Activated CD4-positive, alpha-beta T cell treated with anti-CD3 and anti-CD28 coated beads for 4 hours (primary cell): ENCODE measurements at regions not wholly inside any gene's neighbourhood (a gene's known extent, or its start where the extent isn't known, plus 50 kb on each side); places are given as distances from the start of the nearest gene placed in this dataset.
"Not testable (repeated sequence)": the region's sequence is repeated elsewhere in the genome, so short reads cannot be mapped to it uniquely, and the experiment has no call there.

Experiments used
- DNase-seq, 2 donors: peaks; one replicate each; pipeline ENCODE4 v3.0.0-alpha.2; 2020

DNA sequence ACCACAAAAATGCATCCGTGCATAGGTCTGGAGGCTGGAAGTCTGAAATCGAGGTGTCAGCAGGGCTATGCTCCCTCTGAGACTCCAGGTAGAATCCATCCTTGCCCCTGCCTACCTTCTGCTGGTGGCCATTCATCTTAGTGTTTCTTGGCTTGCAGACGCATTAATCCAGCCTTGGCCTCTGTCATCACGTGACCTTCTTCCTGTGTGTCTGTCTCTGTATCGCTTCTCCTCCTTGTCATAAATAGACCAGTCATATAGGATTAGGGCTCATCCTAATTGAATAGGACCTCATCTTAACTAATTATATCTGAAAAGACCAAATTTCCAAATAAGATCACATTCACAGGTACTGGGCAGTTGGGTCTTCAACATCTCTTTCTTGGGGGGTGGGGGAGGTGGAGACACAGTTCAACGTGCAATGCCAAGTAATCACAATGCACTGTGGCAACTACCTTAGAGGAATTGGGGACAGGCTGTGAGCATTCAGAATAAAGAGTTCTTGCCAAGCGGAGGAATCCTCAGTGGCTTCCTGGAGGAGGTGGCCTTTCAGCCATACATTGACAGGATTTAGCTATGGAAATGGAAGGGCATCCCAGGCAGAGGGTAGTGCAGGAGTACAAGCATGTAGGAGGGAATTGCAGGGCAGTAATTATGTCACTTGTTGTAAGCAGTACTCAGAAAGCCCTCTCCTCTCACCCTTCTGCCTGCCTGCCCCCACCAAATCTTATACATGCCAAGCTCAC is 96.2 kb upstream of the SYT13 start:
- DNase-seq = no peak

DNA sequence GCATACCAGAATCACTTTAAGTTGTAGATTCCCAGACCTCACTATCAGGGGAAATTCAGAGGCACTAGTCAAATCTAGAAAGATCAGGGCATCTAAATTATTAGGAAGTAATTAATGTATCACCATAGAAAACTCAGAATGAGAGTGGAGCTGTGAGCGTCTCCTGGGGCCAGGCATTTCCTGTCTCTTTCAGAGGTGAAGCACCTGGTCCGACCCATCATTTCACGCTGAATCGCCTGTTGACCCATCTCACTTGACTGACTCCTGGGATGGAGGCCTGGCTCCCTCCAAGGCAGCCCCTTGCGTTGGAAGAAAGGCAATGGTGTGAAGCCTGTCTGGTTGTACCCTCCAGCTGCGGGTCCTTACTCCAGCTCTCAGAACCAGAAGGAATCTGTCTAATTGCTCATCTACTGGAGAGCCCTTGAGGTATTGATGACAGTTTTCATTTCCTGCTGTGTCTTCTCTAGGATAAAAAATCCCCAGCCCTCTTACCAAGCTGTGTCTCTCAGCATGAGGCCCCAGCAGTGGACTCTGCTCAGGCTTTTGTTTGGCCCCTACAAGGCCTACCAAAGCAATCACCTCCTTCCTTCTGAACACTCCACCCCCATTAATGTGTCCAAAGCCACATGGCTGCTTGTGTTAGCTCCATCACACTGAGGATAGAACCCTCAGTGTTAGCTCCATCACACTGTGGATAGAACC is 93.2 kb upstream of the SYT13 start:
- DNase-seq = no peak

DNA sequence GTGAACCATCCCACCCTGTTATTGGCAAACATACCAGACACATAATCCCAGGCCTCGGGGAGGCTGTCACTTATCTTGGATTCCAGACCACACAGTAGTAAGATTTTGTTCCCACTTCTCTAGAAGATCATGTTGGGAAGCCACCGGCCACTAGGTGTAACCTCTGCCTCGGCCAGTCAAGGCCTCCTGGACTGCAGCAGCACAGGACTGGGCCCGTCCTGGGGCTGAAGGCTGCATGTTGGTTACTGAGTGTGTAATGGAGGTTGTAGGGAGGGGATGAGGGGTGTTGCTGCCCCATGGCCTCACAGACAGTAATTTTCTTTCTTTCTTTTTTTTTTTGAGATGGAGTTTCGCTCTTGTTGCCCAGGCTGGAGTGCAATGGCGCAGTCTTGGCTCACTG is 92.4 kb upstream of the SYT13 start:
- DNase-seq = no peak

DNA sequence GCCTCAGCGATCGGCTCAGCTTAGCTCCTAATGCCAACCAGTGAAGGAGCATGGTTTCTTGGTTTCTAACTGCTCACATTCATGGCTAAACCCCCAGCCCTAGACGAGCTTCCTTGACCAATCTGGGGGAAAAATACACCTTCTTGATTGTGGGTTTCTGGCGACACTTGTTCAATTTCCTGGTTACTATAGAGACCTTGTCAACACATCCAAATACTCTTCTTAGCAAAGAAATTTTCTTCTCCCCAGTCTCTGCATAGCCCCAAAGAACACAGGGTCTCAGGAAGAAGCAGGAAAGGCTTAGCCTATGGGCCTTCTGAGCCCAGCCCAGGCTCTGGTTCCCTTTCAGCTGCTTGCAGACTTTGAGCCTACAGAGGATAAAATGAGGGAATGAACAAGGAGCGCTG is 88.5 kb upstream of the SYT13 start:
- DNase-seq = no peak

DNA sequence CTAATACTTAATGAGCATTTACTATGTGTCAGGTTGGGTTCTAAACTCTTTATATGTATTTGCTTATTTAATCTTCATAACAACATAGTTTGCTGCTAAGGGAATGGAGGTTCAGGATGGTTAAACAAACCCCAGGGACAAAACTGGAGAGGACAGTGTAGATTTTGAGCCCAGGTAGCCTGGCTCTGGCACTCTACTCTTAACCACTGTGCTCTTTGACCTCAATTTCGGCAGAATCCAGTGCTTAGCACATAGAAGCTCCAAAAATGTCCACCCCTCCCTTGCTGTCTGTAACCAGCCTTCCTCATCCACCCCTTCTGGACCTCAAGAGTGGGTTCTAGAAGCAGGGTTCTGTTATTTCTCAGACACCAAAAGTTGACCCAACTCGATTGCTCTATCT is 88.0 kb upstream of the SYT13 start:
- no peak for DNase-seq

DNA sequence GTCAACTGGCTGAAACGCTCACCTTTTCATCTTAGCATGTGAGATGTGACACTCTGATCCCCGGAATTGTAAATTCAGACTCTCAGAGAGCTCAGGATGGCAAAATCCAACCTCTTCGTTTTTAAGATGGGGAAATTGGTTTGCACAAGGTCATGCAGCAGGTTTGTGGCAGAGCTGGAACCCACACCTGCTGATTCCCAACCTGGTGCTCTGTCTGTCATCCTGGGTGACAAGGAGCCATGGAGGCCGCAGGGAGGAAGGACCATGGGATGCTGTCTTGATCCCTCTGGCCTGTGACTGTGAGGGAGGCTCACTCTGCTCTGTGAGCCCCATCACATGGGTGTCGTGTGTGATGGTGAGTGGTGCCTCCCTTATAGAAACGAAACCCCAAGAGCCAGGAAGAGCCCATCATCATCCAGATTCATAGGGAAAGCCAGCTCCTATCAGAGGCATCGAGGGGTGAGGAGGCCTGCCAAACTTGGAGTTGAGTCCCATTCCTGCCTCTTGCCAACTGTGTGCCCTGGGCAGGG is 87.4 kb upstream of the SYT13 start:
- DNase-seq = no peak

DNA sequence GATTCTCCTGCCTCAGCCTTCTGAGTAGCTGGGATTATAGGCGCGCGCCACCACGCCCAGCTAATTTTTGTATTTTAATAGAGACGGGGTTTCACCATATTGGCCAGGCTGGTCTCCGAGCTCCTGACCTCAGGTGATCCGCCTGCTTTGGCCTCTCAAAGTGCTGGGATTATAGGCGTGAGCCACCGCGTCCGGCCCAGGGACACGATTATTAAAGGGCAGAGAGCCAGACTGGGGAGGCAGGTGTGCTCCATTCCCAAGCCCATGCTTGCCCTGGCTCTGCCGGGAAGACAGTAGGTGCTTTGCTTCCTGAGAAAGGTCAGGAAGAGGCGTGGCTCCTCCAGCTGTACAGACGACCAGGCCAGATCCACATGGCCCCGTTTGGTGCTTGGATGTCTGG is 86.3 kb upstream of the SYT13 start:
- DNase-seq = not testable (repeated sequence)

DNA sequence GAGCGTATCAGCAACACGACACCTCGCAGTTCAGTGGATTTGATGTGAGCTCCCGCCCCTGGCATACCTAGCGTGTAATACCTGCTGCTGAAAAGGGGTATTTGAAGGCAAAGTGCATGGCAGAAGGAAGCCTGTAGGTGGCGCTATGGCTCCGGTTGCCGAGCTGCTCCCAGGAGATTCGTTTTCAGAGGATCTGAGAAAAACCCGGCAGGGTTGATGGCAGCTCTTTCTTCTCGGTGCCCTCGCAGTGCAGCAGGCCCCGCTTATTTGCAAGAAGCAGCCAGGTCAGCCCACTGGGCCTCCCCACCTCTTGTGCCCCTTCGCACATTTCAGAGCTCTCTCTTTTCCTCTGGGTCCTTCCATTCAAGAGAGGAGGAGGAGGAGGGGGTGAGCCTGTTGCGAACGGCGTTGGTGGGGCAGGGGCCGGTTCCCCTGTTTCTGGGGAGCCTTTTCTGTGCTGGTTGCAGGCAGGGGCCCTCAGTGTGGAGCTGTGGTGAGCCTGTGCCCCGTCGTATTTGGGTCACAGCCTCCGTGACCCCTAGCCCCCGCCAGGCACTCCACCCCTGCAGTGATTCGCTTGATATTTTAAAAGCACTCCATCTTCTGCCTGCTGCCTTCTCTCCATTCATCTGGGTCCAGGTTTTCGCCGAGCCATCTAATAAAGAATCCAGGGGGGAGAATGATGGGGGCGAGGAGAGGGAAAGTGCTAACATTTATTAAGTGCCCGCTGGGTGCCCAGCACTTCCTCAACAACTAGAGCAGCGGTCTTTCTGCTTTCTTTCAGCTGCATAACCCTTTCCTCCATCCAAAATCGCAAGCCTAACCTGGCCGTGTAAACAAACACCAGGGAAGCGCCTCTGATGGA is 85.3 kb upstream of the SYT13 start:
- DNase-seq = peak; percentile 31 to 57

DNA sequence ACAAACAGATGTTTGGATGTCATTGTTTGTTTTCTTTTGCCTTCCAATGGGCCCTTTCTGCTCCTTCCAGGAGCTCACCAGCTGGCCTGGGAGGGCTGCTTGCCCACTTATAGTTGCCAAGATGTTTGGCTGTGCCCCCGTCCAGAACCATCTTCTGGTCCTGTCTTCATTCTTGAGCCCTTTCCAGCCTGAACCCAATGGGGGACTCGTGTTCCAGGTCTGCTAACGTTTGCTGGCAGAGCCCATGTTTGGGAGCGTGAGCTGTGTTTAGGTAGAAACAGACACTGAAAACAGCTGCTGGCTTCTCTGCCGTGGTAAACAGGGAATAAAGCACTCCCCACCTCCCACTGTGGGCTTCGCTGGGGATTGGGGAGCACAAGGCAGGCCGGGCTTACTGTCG is 83.2 kb upstream of the SYT13 start:
- no peak for DNase-seq

DNA sequence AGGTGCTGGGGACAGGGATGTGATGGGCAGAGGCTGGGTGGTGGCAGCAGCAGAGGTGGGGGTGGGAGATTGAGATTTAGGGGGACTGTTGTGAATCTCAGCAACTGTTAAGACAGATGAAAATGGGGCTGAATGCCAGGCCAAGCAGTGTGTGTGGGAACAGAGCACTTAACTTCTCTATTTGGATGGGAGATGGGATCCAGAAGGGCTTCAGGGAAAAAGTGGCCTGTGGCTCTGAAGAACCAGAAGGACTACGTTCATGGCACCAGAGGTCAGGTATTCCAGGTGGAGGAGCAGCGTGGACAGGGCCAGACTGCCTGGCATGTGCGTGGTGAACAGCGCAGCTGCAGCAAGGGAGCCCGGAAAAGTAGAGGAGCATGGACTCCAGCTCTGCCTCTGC is 82.6 kb upstream of the SYT13 start:
- DNase-seq = no peak

DNA sequence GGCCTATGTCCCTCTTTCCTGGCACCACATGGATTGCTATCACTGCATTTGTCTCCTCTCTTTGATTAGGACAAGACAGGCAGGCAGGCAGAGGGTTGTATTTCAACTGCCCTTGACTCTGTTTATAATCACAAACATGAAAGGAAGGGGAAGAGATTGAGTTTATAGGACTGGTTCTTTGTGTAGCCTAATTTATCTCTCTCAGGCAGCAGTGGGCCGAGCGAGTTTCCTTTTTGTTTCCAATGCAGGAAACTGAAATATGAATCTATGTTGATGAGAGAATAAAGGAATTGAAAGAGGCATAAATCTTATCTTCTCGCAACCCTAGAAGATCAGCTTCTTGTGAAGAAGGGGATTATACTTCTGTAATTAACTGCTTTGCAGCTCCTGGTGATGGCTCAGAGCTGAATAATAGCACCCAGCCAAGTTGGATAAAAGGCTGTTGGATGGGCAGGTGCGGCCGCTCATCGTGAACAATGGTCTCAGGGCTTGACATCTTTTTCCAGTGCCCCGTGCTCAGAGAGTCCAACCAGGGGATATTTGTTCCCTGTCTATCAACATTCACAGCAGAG is 80.6 kb upstream of the SYT13 start:
- DNase-seq = no peak

DNA sequence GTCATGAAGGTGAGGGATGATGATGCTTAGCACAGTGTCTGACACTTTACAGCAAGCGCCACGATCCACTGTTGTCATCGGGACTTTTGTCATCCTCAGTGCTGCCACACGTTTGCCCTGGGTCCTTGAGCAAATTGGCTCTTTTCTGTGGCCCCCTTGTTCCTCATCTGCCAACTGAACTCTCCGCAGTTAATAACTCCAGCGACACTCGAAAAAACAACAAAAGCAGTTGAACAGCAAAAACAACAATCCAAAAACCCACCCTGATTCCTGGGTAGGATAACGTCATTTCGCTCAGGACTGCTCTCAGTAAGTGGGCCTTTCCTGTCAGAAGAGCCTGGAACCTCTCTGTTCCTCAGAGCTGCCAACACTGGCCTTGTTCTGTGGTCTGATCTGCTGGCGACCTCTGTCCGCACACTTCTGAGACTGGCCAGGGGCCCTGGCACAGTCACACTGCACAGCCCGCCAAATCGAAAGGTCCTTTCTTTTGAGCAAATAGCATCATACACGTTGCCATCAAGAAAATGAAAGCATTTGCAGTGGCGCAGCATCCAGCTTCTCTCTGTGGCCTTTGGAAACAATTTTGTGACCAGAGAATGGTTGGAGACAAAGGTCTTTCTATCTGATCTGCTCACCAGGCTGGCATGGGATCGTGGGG is 79.9 kb upstream of the SYT13 start:
- DNase-seq = no peak

DNA sequence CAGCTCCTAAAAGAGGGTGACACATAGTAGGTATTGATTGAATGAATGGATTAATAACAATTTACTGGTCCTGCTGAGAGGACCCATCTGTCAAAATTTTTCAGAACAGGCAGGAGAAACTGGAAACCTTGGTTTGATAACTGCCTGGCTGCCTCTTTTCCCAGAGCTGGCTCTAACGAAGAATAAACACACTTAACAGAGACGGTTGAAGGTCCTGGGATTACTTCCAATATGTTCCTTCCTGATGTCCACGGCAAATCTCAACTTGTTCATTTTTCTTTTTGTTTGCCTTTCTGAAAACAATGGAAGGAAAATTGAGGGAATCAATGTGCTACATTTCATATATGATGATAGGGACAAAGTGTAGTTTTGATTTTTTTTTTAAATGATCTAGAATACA is 76.5 kb upstream of the SYT13 start:
- DNase-seq = no peak

DNA sequence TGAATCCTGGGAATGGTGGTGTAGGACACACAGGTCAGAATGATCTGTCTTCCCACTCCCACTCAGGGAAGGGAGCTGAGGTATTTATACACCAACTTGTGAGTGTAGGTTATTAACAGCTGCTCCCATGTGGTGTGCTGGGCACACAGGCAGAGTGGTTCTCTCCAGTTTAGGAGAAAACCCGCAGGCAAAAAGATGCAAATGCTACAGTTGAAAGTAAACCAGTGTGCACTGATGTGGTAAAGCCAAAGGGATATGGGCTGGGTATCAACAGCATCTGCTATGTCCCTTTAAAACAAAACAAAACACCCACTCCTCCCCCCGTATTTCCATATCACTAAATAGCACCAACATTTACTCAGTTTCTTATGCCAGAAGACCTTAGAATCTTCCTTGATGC is 75.4 kb upstream of the SYT13 start:
- DNase-seq = no peak

DNA sequence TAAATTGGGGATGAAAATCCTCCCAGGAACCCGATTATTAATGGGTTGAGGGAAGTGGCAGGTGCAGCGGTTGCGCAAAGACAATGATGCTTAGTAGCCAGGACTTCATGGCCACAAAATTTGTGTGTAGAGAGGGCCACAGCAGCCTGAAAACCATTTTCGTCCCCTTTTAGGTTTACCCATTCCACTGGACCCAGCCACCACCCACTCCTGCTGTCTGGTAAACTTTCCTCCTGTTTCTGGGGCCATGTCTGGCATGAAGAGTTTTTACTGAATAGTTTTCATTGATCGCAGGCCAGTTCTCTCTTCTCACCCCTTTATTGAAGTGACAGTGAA is 69.5 kb upstream of the SYT13 start:
- DNase-seq = peak in 1 of 2 donors; percentile 8

DNA sequence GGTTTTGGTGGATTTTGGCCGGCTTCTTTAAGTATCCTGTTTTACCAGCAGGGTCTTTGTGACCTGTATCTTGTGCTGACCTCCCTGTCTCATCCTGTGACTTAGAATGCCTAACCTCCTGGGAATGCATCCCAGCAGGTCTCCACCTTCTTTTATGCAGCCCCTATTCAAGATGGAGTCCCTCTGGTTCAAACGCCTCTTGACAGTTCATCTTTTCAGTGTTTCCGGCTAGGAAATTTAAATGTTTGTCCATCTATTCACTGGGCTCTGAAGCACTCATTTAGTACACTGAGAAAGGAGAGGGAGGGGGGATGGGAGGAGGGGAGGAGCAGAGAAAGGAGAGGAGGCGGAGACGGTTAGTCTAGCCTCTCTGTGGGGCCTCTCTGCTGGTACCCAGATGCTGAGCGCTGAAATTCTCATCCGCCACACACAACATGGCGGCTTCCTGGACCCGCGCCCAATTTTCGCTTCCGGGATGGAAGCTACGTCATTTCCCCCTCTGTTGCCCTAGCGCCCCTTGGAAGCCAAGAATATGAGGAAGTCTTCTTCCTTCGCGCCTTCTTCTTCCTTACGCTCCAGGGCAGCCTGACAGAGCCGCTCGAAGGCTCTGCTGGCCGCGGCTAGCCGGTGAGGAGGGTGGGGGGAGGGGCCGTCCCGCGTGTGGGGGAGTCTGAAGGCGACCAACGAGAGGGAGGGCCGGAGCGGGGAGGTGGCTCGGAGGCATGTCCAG is 69.0 kb upstream of the SYT13 start:
- DNase-seq = peak; percentile 82 to 89

DNA sequence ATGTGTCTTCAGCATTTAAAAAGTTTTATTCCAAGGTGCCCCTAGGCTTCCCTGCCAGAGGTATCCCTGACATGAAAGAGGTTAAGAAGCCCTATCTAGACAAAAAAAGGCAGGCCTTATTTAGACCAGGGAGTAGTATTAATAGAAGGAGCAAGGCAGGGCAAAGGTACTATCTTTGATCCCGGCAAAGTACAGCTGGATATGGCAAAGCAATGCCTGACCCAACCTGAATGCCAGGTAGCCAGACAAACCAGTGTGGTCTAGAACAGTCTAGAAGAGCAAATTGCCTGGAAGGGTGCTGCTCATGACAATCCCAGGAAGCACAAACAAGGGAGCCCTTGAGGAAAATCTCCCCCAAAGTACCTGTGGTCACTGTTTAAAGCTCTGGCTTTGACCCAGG is 62.6 kb upstream of the SYT13 start:
- DNase-seq = no peak

DNA sequence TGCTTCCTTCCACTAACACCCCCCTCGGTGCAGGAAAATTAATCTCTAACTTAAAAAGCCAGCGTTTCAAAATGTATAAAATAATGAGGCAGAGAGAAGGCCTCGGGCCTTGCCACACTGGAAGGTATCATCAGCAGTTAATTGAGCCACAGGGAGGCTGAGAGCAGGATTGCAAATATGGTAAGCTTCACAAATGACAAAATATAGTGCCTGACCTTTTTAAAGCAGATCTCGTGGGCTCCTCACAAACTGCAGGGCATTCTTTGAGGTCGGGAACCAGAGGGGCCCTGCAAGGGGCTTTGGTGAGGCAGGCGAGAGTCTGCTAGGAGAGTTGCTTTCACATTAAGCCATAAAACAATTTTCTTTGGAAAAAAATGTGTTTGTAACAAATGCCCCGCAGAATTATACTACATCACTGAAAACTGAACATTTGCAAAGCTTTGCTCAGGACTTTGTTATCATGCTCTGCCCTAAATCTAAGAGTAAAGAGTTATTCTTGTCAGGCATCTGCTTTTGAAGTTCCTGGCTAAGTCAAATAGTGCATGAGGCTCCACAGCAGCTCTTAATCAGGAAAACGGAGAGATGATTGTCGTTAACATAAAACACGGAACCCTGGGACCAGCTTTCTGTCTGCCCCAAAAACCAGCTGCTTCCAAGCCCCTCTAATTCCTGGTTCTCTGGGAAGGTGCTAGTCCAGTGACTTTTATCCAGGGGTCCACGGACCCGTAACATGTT is 61.4 kb upstream of the SYT13 start:
- DNase-seq = no peak

DNA sequence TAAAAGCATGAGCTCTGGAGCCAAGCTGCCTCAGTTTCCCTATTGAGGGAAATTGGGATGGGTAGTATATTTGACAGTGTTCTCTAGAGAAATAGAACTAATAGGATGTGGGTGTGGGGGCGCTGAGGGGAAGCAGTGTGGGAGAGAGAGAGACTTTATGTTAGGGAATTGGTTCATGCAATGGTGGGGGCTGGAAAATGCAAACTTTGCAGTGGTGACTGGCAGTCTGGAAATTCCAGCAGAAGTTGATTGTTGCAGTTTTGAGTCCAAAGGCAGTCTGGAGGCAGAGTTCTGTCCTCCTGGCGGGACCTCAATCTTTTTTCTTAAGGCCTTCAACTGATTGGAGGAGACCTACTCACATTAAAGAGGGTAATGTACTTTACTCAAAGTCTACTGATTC is 59.4 kb upstream of the SYT13 start:
- no peak for DNase-seq

DNA sequence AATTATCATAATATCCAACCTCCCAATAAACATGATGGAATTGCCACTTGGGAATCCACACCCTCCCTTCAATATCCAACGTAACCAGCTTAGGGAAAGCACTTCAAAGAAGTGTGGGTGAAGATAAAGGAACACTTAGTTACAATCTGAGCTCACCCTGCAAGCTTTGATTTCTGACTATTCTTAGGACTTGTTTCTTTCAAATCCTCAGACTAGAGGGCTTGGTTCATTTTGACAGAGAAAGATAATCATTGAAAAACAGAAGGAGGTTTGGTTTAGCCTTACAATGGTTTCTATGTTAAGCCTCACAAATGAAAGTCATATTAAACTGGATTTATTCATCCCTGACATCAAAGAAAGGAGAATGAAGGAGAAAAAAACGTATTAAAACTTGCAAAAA is 57.9 kb upstream of the SYT13 start:
- DNase-seq = no peak

DNA sequence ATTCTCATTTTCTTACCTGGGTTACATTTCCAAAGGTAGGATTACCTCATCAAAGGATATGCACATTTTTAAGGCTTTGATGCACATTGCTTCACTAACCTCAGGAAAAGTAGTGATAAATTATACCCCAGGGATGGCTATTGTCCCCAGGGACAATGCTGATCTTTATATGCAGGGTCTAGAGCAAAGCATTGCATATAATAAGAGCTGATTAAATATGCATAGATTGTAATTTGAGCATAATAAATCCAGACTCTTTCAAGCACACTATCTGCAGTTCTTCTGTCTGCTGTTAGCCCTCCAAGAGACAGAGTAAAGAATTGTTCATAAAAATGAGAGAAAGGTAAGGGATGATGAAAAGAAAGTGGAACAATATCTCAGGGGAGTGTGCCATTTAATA is 57.3 kb upstream of the SYT13 start:
- DNase-seq = no peak
